HG02623 (cell line): ENCODE measurements at regions not wholly inside any gene's neighbourhood (a gene's known extent, or its start where the extent isn't known, plus 50 kb on each side); places are given as distances from the start of the nearest gene placed in this dataset.

Experiments used
- ATAC-seq: cut with Tn5 transposase; IDR thresholded peaks from one replicate; pipeline ENCODE4 v1.9.1; 2021; ENCODE audit warnings: moderate library complexity; ENCODE audit not compliant: unreplicated experiment

GRCh38 chr5:174159327-174160114, 114.0 kb downstream of the NSG2 start:
- ATAC-seq, result no peak

- ATAC-seq, result no peak
These were observed 119.9 kb downstream of the NSG2 start for GRCh38 chr5:174165406-174165805.

GRCh38 chr5:174166231-174167079, 120.9 kb downstream of the NSG2 start:
- no peak for ATAC-seq

GRCh38 chr5:174167080-174167910, 121.8 kb downstream of the NSG2 start:
- no peak for ATAC-seq

GRCh38 chr5:174172152-174172551, 126.6 kb downstream of the NSG2 start:
- ATAC-seq, result no peak

- ATAC-seq, result no peak
These were observed 127.1 kb downstream of the NSG2 start for GRCh38 chr5:174172566-174172965.

- no peak for ATAC-seq
These were observed 128.3 kb downstream of the NSG2 start for GRCh38 chr5:174173766-174174165.

- no peak for ATAC-seq
These were observed 130.3 kb downstream of the NSG2 start for GRCh38 chr5:174175716-174176268.

GRCh38 chr5:174176511-174176910, 131.0 kb downstream of the NSG2 start:
- no peak for ATAC-seq

- ATAC-seq, result no peak
These were observed 132.0 kb downstream of the NSG2 start for GRCh38 chr5:174177531-174177930.

- ATAC-seq, result no peak
These were observed 132.6 kb downstream of the NSG2 start for GRCh38 chr5:174177976-174178605.

GRCh38 chr5:174180639-174181038, 135.1 kb downstream of the NSG2 start:
- ATAC-seq, result no peak

GRCh38 chr5:174182111-174182510, 136.6 kb downstream of the NSG2 start:
- no peak for ATAC-seq

GRCh38 chr5:174183701-174184100, 138.2 kb downstream of the NSG2 start:
- no peak for ATAC-seq

- no peak for ATAC-seq
These were observed 140.0 kb downstream of the NSG2 start for GRCh38 chr5:174185506-174185905.

GRCh38 chr5:174186096-174186695, 140.7 kb downstream of the NSG2 start:
- ATAC-seq, result no peak

GRCh38 chr5:174187001-174187400, 141.5 kb downstream of the NSG2 start:
- ATAC-seq, result no peak

GRCh38 chr5:174187481-174187880, 142.0 kb downstream of the NSG2 start:
- ATAC-seq, result no peak

GRCh38 chr5:174188295-174188694, 142.8 kb downstream of the NSG2 start:
- no peak for ATAC-seq
